Type B pancreatic cell (in vitro differentiated cells): ENCODE measurements at regions not wholly inside any gene's neighbourhood (a gene's known extent, or its start where the extent isn't known, plus 50 kb on each side); places are given as distances from the start of the nearest gene placed in this dataset.

Source experiments
- DNase-seq: peaks from one replicate; pipeline ENCODE4 v3.0.0; 2021; ENCODE audit warnings: mixed read lengths; ENCODE audit not compliant: unreplicated experiment; ENCODE audit errors: extremely low spot score
- H3K27ac Mint-ChIP-seq: 2 replicates; pipeline ENCODE4 v1.8.0; 2021; ENCODE audit warnings: mild to moderate bottlenecking, mixed read lengths
- H3K27me3 Mint-ChIP-seq: 2 replicates; pipeline ENCODE4 v1.8.0; 2021; ENCODE audit warnings: mixed read lengths
- H3K36me3 Mint-ChIP-seq: 2 replicates; pipeline ENCODE4 v1.8.0; 2021; ENCODE audit warnings: mixed read lengths
- H3K4me1 Mint-ChIP-seq: one replicate; pipeline ENCODE4 v1.8.0; 2021; ENCODE audit warnings: mixed read lengths; ENCODE audit not compliant: unreplicated experiment
- H3K4me3 Mint-ChIP-seq: 2 replicates; pipeline ENCODE4 v1.8.0; 2021; ENCODE audit warnings: mild to moderate bottlenecking, mixed read lengths
- H3K9me3 Mint-ChIP-seq: 2 replicates; pipeline ENCODE4 v1.8.0; 2021; ENCODE audit warnings: mixed read lengths
- CTCF ChIP-seq: fragments of 200-600 bp; sonication (generic); conservative IDR thresholded peaks from 2 replicates; pipeline ENCODE4 v1.5.0; 2021; ENCODE audit warnings: antibody characterized with exemption, mild to moderate bottlenecking

- peaks cover 17% of the 10 kb centered on the region for H3K27me3 Mint-ChIP-seq
- H3K4me1 Mint-ChIP-seq: peaks cover 17% of the 10 kb centered on the region
- no peak overlapping the region for H3K4me3 Mint-ChIP-seq
- no peak overlapping the region for H3K27ac Mint-ChIP-seq
- H3K9me3 Mint-ChIP-seq: no peaks in the 10 kb centered on the region
- no peak for TF ChIP-seq CTCF
- no peaks in the 10 kb centered on the region for H3K36me3 Mint-ChIP-seq
- DNase-seq: no peak
Observed at GRCh38 chr14:101189266-101189665, 285.7 kb upstream of the RTL1 start.

GRCh38 chr14:101189962-101190560, 286.5 kb upstream of the RTL1 start:
- H3K4me1 Mint-ChIP-seq: peaks cover 13% of the 10 kb centered on the region
- DNase-seq: no peak
- TF ChIP-seq CTCF: no peak
- peaks cover 14% of the 10 kb centered on the region for H3K27me3 Mint-ChIP-seq
- H3K9me3 Mint-ChIP-seq: no peaks in the 10 kb centered on the region
- no peaks in the 10 kb centered on the region for H3K36me3 Mint-ChIP-seq
- no peak overlapping the region for H3K4me3 Mint-ChIP-seq
- H3K27ac Mint-ChIP-seq: no peak overlapping the region

- no peak overlapping the region for H3K4me3 Mint-ChIP-seq
- H3K27ac Mint-ChIP-seq: no peak overlapping the region
- peak; percentile 48 for DNase-seq
- no peaks in the 10 kb centered on the region for H3K9me3 Mint-ChIP-seq
- peaks cover 6% of the 10 kb centered on the region for H3K4me1 Mint-ChIP-seq
- no peaks in the 10 kb centered on the region for H3K36me3 Mint-ChIP-seq
- TF ChIP-seq CTCF: no peak
- peaks cover 10% of the 10 kb centered on the region for H3K27me3 Mint-ChIP-seq
Observed at GRCh38 chr14:101191101-101191720, 287.7 kb upstream of the RTL1 start.

- Mint-ChIP-seq H3K27me3 (peaks cover 4% of the 10 kb centered on the region), H3K27ac (no peak overlapping the region), H3K9me3 (no peaks in the 10 kb centered on the region), H3K36me3 (no peaks in the 10 kb centered on the region), H3K4me3 (no peak overlapping the region), H3K4me1 (peaks cover 5% of the 10 kb centered on the region)
- DNase-seq: peak; percentile 52
- TF ChIP-seq CTCF: no peak
Observed at GRCh38 chr14:101191721-101192660, 288.5 kb upstream of the RTL1 start.

- DNase-seq: peak; percentile 52
- H3K27me3 Mint-ChIP-seq: peaks cover 4% of the 10 kb centered on the region
- no peaks in the 10 kb centered on the region for H3K36me3 Mint-ChIP-seq
- no peak for TF ChIP-seq CTCF
- no peak overlapping the region for H3K4me3 Mint-ChIP-seq
- no peaks in the 10 kb centered on the region for H3K9me3 Mint-ChIP-seq
- no peak overlapping the region for H3K27ac Mint-ChIP-seq
- H3K4me1 Mint-ChIP-seq: peaks cover 5% of the 10 kb centered on the region
Observed at GRCh38 chr14:101192661-101193000, 289.1 kb upstream of the RTL1 start.
